Right cardiac atrium (tissue), 5 donors: ENCODE measurements at regions not wholly inside any gene's neighbourhood (a gene's known extent, or its start where the extent isn't known, plus 50 kb on each side); places are given as distances from the start of the nearest gene placed in this dataset.
"Not testable (repeated sequence)": the region's sequence is repeated elsewhere in the genome, so short reads cannot be mapped to it uniquely, and the experiment has no call there.

ENCODE experiments used
- ATAC-seq, 2 donors: fragments of 200-7000 bp; cut with Tn5 transposase; one replicate each; pipeline versions ENCODE4 v1.8.0 to v1.9.1; 2020; ENCODE audit warnings: moderate library complexity in 2 of 2, mild to moderate bottlenecking in 1 of 2
- DNase-seq, 3 donors: peaks; one replicate each; pipeline ENCODE4 v3.0.0-alpha.2; 2020
- H3K27ac ChIP-seq: one replicate; pipeline ENCODE4 v1.5.1; 2013; ENCODE audit warnings: mild to moderate bottlenecking, low read length, control low read depth, moderate library complexity
- H3K27me3 ChIP-seq: one replicate; pipeline ENCODE4 v1.6.1; 2013; ENCODE audit not compliant: control insufficient read depth, insufficient read depth
- H3K4me1 ChIP-seq: one replicate; pipeline ENCODE4 v1.6.1; 2013; ENCODE audit warnings: low read length; ENCODE audit not compliant: control insufficient read depth, insufficient read depth
- H3K4me3 ChIP-seq: one replicate; pipeline ENCODE4 v1.5.1; 2013; ENCODE audit warnings: low read length, control low read depth
- H3K9me3 ChIP-seq: one replicate; pipeline ENCODE4 v1.6.1; 2013; ENCODE audit warnings: low read length; ENCODE audit not compliant: control insufficient read depth
- WGBS: extraction: QIAGEN DNeasy Blood & Tissue Kit; methylation state at CpG from one replicate; pipeline ENCODE4 v1.1.7; 2013; 5-methylcytosine and 5-hydroxymethylcytosine counted together
- intact Hi-C, 4 donors: fragments of 100-400 bp; cut with DNase I; formaldehyde crosslinking; loops; one replicate each; pipeline versions ENCODE4 v1.11.0 to v1.14.0; 2022 to 2023
- donor health status: healthy with polysubstance abuse.
- donor health status: DM: no; HTN: yes; CAD: no.
- donor health status: DM: no; HTN: no; CAD: no.
- donor health status: DM: no; HTN: yes; CAD: no; lungs with severe emphysema.
- donor health status: DM: yes; HTN: yes; CAD: no.

- Histone ChIP-seq H3K4me1 (no peaks in the 10 kb centered on the region), H3K4me3 (no peak overlapping the region), H3K27ac (no peak overlapping the region), H3K27me3 (no peaks in the 10 kb centered on the region), H3K9me3 (no peaks in the 10 kb centered on the region)
- intact Hi-C loops: no loop called here
- 84% methylated on average over 11 of the region's 11 CpGs for WGBS
- DNase-seq (no peak), ATAC-seq (no peak)
These were observed 644.4 kb downstream of the TBC1D22A start for GRCh38 chr22:47406896-47407295.

GRCh38 chr22:47406180-47406834 is 643.9 kb downstream of the TBC1D22A start:
- Histone ChIP-seq H3K4me1 (no peaks in the 10 kb centered on the region), H3K27me3 (no peaks in the 10 kb centered on the region), H3K27ac (no peak overlapping the region), H3K9me3 (no peaks in the 10 kb centered on the region), H3K4me3 (no peak overlapping the region)
- 87% methylated on average over 12 of the region's 12 CpGs for WGBS
- no peak for ATAC-seq
- intact Hi-C loops: no loop called here
- no peak for DNase-seq

- H3K9me3 ChIP-seq, intact Hi-C loops, ATAC-seq, H3K4me3 ChIP-seq, H3K27me3 ChIP-seq, H3K4me1 ChIP-seq, H3K27ac ChIP-seq, DNase-seq: not testable (repeated sequence)
- WGBS: 74% methylated on average over 14 of the region's 15 CpGs
These were observed 642.8 kb downstream of the TBC1D22A start for GRCh38 chr22:47405222-47405621.

- WGBS: 82% methylated on average over 14 of the region's 14 CpGs
- Histone ChIP-seq H3K27me3 (no peaks in the 10 kb centered on the region), H3K27ac (no peak overlapping the region), H3K4me1 (no peaks in the 10 kb centered on the region), H3K4me3 (no peak overlapping the region), H3K9me3 (no peaks in the 10 kb centered on the region)
- DNase-seq (no peak), ATAC-seq (no peak)
- intact Hi-C loops: no loop called here
These were observed 640.6 kb downstream of the TBC1D22A start for GRCh38 chr22:47402876-47403525.

GRCh38 chr22:47401976-47402770 is 639.7 kb downstream of the TBC1D22A start:
- DNase-seq (no peak), ATAC-seq (no peak)
- 77% methylated on average over 29 of the region's 29 CpGs for WGBS
- intact Hi-C loops: no loop called here
- Histone ChIP-seq H3K27me3 (no peaks in the 10 kb centered on the region), H3K27ac (no peak overlapping the region), H3K9me3 (no peaks in the 10 kb centered on the region), H3K4me3 (no peak overlapping the region), H3K4me1 (no peaks in the 10 kb centered on the region)

- no peak overlapping the region for H3K27ac ChIP-seq
- H3K4me1 ChIP-seq: no peaks in the 10 kb centered on the region
- WGBS: 81% methylated on average over 12 of the region's 12 CpGs
- no peaks in the 10 kb centered on the region for H3K27me3 ChIP-seq
- H3K4me3 ChIP-seq: no peak overlapping the region
- DNase-seq: no peak
- ATAC-seq: no peak
- intact Hi-C loops: no loop called here
- H3K9me3 ChIP-seq: no peaks in the 10 kb centered on the region
These were observed 639.1 kb downstream of the TBC1D22A start for GRCh38 chr22:47401592-47401898.

GRCh38 chr22:47400701-47401591 is 638.5 kb downstream of the TBC1D22A start:
- intact Hi-C loops: no loop called here
- 87% methylated on average over 28 of the region's 28 CpGs for WGBS
- ATAC-seq: no peak

GRCh38 chr22:47400131-47400530 is 637.7 kb downstream of the TBC1D22A start:
- ATAC-seq, DNase-seq, H3K4me1 ChIP-seq, H3K9me3 ChIP-seq, H3K27ac ChIP-seq, intact Hi-C loops, H3K4me3 ChIP-seq, H3K27me3 ChIP-seq: not testable (repeated sequence)
- 89% methylated on average over 10 of the region's 10 CpGs for WGBS

More at GRCh38 chr22:47400701-47401591, 638.5 kb downstream of the TBC1D22A start:
- no peaks in the 10 kb centered on the region for H3K27me3 ChIP-seq
- no peaks in the 10 kb centered on the region for H3K9me3 ChIP-seq
- no peaks in the 10 kb centered on the region for H3K4me1 ChIP-seq
- no peak overlapping the region for H3K4me3 ChIP-seq
- no peak for DNase-seq
- no peak overlapping the region for H3K27ac ChIP-seq

GRCh38 chr22:47398921-47399790 is 636.7 kb downstream of the TBC1D22A start:
- intact Hi-C loops: no loop called here
- Histone ChIP-seq H3K27ac (no peak overlapping the region), H3K4me1 (no peaks in the 10 kb centered on the region), H3K4me3 (no peak overlapping the region), H3K9me3 (no peaks in the 10 kb centered on the region), H3K27me3 (no peaks in the 10 kb centered on the region)
- ATAC-seq (no peak), DNase-seq (no peak)
- 86% methylated on average over 21 of the region's 21 CpGs for WGBS

- Histone ChIP-seq H3K4me1 (no peaks in the 10 kb centered on the region), H3K27ac (no peak overlapping the region), H3K27me3 (no peaks in the 10 kb centered on the region), H3K9me3 (no peaks in the 10 kb centered on the region), H3K4me3 (no peak overlapping the region)
- intact Hi-C loops: no loop called here
- WGBS: 82% methylated on average over 11 of the region's 11 CpGs
- DNase-seq (no peak), ATAC-seq (no peak)
These were observed 636.0 kb downstream of the TBC1D22A start for GRCh38 chr22:47398491-47398890.
